ENCODE measurements at regions not wholly inside any gene's neighbourhood (a gene's known extent, or its start where the extent isn't known, plus 50 kb on each side); places are given as distances from the start of the nearest gene placed in this dataset.

DNA sequence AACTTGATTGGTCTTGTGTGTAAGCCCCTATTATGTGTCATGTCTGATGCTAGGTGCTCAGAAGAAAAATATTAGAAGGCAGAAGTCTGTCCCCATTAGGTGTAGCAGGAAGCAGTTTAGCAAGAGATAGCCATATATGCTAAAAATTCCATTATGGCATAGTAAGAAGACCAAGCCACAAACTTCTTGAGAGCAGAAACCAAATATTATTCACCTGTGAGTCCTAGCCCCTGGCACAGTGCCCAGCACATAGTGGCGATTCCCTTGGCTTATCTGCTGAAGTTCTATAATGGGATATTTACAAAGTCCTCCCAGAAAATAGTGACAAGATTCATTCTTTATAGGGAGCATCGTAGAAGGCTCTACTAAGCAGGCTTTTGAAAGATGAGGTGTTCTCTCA is 174.4 kb downstream of the RAB28 start:
- TF ChIP-seq, protein P1, sequence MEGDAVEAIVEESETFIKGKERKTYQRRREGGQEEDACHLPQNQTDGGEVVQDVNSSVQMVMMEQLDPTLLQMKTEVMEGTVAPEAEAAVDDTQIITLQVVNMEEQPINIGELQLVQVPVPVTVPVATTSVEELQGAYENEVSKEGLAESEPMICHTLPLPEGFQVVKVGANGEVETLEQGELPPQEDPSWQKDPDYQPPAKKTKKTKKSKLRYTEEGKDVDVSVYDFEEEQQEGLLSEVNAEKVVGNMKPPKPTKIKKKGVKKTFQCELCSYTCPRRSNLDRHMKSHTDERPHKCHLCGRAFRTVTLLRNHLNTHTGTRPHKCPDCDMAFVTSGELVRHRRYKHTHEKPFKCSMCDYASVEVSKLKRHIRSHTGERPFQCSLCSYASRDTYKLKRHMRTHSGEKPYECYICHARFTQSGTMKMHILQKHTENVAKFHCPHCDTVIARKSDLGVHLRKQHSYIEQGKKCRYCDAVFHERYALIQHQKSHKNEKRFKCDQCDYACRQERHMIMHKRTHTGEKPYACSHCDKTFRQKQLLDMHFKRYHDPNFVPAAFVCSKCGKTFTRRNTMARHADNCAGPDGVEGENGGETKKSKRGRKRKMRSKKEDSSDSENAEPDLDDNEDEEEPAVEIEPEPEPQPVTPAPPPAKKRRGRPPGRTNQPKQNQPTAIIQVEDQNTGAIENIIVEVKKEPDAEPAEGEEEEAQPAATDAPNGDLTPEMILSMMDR (IDR thresholded peaks at IDR 0.05; ENCODE audit: low read depth, low read length) = no peak
- no peak for TF ChIP-seq EZH2phosphoT487 (IDR thresholded peaks at IDR 0.05; ENCODE audit: low read depth)
